ENCODE measurements at regions not wholly inside any gene's neighbourhood (a gene's known extent, or its start where the extent isn't known, plus 50 kb on each side); places are given as distances from the start of the nearest gene placed in this dataset.

DNA sequence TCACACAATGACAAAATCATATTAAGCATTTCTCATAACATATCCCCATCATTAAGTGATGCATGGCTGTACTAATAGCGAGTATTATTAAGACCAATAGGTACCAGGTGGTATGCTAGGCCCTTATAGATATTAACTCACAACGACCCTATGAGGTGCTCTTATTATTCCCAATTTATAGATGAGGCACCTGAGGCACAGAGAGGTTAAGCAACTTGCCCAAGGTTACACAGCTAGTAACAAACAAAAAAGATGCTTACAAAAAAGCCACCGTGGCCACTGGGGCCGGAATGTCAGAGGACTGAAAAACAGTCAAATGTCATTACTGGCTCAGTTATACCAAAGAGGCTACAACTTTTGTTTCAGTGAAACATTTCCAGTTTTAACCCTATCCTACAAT lies 96.0 kb downstream of the OR13A1 start:
- TF ChIP-seq, protein P1, sequence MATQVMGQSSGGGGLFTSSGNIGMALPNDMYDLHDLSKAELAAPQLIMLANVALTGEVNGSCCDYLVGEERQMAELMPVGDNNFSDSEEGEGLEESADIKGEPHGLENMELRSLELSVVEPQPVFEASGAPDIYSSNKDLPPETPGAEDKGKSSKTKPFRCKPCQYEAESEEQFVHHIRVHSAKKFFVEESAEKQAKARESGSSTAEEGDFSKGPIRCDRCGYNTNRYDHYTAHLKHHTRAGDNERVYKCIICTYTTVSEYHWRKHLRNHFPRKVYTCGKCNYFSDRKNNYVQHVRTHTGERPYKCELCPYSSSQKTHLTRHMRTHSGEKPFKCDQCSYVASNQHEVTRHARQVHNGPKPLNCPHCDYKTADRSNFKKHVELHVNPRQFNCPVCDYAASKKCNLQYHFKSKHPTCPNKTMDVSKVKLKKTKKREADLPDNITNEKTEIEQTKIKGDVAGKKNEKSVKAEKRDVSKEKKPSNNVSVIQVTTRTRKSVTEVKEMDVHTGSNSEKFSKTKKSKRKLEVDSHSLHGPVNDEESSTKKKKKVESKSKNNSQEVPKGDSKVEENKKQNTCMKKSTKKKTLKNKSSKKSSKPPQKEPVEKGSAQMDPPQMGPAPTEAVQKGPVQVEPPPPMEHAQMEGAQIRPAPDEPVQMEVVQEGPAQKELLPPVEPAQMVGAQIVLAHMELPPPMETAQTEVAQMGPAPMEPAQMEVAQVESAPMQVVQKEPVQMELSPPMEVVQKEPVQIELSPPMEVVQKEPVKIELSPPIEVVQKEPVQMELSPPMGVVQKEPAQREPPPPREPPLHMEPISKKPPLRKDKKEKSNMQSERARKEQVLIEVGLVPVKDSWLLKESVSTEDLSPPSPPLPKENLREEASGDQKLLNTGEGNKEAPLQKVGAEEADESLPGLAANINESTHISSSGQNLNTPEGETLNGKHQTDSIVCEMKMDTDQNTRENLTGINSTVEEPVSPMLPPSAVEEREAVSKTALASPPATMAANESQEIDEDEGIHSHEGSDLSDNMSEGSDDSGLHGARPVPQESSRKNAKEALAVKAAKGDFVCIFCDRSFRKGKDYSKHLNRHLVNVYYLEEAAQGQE (IDR thresholded peaks at IDR 0.05; ENCODE audit: insufficient read depth in 1 of 2, low read depth in 2 of 2, low read length in 2 of 2), result no peak
- TF ChIP-seq POLR2AphosphoS5 (IDR thresholded peaks at IDR 0.05; ENCODE audit: low read depth, low read length) (no peak), SIN3A (IDR thresholded peaks at IDR 0.05; ENCODE audit: borderline replicate concordance, insufficient read depth, low read length) (no peak), FOXP2 (optimal IDR thresholded peaks at IDR 0.05; ENCODE audit: borderline replicate concordance, extremely low read depth, extremely low read length, insufficient read depth) (no peak)
